HepG2 (cell line): ENCODE measurements at regions not wholly inside any gene's neighbourhood (a gene's known extent, or its start where the extent isn't known, plus 50 kb on each side); places are given as distances from the start of the nearest gene placed in this dataset.

Experiments
- ATAC-seq: fragments of 200-7000 bp; cut with Tn5 transposase; 3 replicates; pipeline ENCODE4 v1.9.1; 2020; ENCODE audit warnings: mild to moderate bottlenecking, moderate library complexity
- BruUV-seq: library from RNA; stranded (reverse); fragments of 400-500 nt; replicated peaks from 2 replicates; lab custom pipeline; 2021; lab: Mats Ljungman, UMichigan
- CTCF ChIA-PET: fragments of 300-600 bp; formaldehyde crosslinking; extraction: SDS; loops from one replicate; lab custom pipeline; 2021; ENCODE audit warnings: low total read pairs, inconsistent platforms, low intra/inter-chr PET ratio; lab: Yijun Ruan, JAX
- POLR2A ChIA-PET: fragments of 350-600 bp; sonication (Branson Sonifier 250); formaldehyde crosslinking; loops from one replicate; lab custom pipeline; 2020; ENCODE audit warnings: antibody characterized with exemption, inconsistent platforms; lab: Yijun Ruan, JAX
- DNase-seq: peaks from one replicate; pipeline ENCODE4 v3.0.0-alpha.2; 2015; ENCODE audit warnings: low spot score
- FAIRE-seq: peaks from 3 replicates; lab custom pipeline; 2011; peaks lifted over from hg19 to GRCh38; lab: Jason Lieb, UNC
- H2AFZ ChIP-seq: one replicate; pipeline ENCODE4 v1.6.1; 2011; ENCODE audit warnings: low read length, inconsistent platforms
- H3K27ac ChIP-seq: fragments of 300-600 bp; 3 replicates; pipeline ENCODE4 v1.8.0; 2011; ENCODE audit warnings: mixed run types, mild to moderate bottlenecking, mixed read lengths, low read length, inconsistent platforms; ENCODE audit not compliant: insufficient read depth; ENCODE audit errors: extremely low read length
- H3K27me3 ChIP-seq, 2 experiments: fragments of 200-600 bp in 1 of 2; 2 replicates in 1 of 2; 3 replicates in 1 of 2; pipeline versions ENCODE4 v1.6.0 to v1.8.0; 2011; ENCODE audit warnings: low read length in 2 of 2, mild to moderate bottlenecking in 2 of 2, moderate library complexity in 2 of 2, inconsistent platforms in 1 of 2; ENCODE audit not compliant: insufficient read depth in 2 of 2, control insufficient read depth in 1 of 2
- H3K36me3 ChIP-seq, 2 experiments: fragments of 200-600 bp in 1 of 2; replicated peaks in 1 of 2; 2 replicates in 1 of 2; 3 replicates in 1 of 2; pipeline versions ENCODE4 v1.5.1 to v1.8.0; 2011; ENCODE audit warnings: low read length in 2 of 2, inconsistent platforms in 1 of 2; ENCODE audit not compliant: insufficient read depth in 2 of 2, control insufficient read depth in 1 of 2
- H3K4me1 ChIP-seq: 2 replicates; pipeline ENCODE4 v1.5.1; 2012; ENCODE audit warnings: low read length, inconsistent platforms; ENCODE audit not compliant: insufficient read depth
- H3K4me2 ChIP-seq: 2 replicates; pipeline ENCODE4 v1.6.0; 2011; ENCODE audit warnings: low read depth, low read length, inconsistent platforms
- H3K4me3 ChIP-seq, 3 experiments: fragments of 200-600 bp in 1 of 3; sonication (generic), shearing (Covaris generic) in 1 of 3; replicated peaks in 1 of 3; 2 replicates each; pipeline ENCODE4 v1.5.1; 2011 to 2016; ENCODE audit warnings: low read length in 3 of 3, inconsistent platforms in 2 of 3, low read depth in 2 of 3, mild to moderate bottlenecking in 2 of 3, control low read depth in 1 of 3, mixed read lengths in 1 of 3; ENCODE audit not compliant: insufficient read depth in 1 of 3
- H3K79me2 ChIP-seq: one replicate; pipeline ENCODE4 v1.6.1; 2011; ENCODE audit warnings: low read length, inconsistent platforms; ENCODE audit not compliant: insufficient read depth
- H3K9ac ChIP-seq: 2 replicates; pipeline ENCODE4 v1.6.0; 2011; ENCODE audit warnings: mild to moderate bottlenecking, low read depth, low read length, inconsistent platforms; ENCODE audit not compliant: insufficient read depth
- H3K9me3 ChIP-seq: 2 replicates; pipeline ENCODE4 v1.5.1; 2012; ENCODE audit warnings: mild to moderate bottlenecking, low read length
- H4K20me1 ChIP-seq: 2 replicates; pipeline ENCODE4 v1.6.0; 2011; ENCODE audit warnings: inconsistent platforms, mild to moderate bottlenecking, low read length, moderate library complexity; ENCODE audit not compliant: insufficient read depth
- BRD4 ChIP-seq: sonication (generic); formaldehyde crosslinking; IDR thresholded peaks from 2 replicates; pipeline ENCODE4 v1.4.0; 2020; ENCODE audit warnings: missing genetic modification reagents
- CSRNP2 ChIP-seq: sonication (generic); formaldehyde crosslinking; conservative IDR thresholded peaks from 2 replicates; pipeline ENCODE4 v1.8.0; 2022; ENCODE audit warnings: low read depth, missing genetic modification reagents
- ETV6 ChIP-seq: sonication (generic); formaldehyde crosslinking; conservative IDR thresholded peaks from 2 replicates; pipeline ENCODE4 v1.4.0; 2020; ENCODE audit warnings: missing genetic modification reagents
- NFE2L1 ChIP-seq: sonication (generic); formaldehyde crosslinking; IDR thresholded peaks from 2 replicates; pipeline ENCODE4 v1.4.0; 2020; ENCODE audit warnings: missing genetic modification reagents, mild to moderate bottlenecking, borderline replicate concordance
- NR0B2 ChIP-seq: sonication (generic); formaldehyde crosslinking; IDR thresholded peaks from 2 replicates; pipeline ENCODE4 v1.4.0; 2020; ENCODE audit warnings: mild to moderate bottlenecking, missing genetic modification reagents
- PHB2 ChIP-seq: fragments of 450-650 bp; IDR thresholded peaks from 2 replicates; pipeline ENCODE4 v1.6.1; 2018; ENCODE audit not compliant: partially characterized antibody
- ZNF317 ChIP-seq: sonication (generic); formaldehyde crosslinking; IDR thresholded peaks from 2 replicates; pipeline ENCODE4 v1.5.0; 2020; ENCODE audit warnings: mild to moderate bottlenecking, missing genetic modification reagents
- WGBS: methylation state at CpG from one replicate; pipeline ENCODE4 v1.1.6; 2017; ENCODE audit warnings: low lambda C conversion rate; 5-methylcytosine and 5-hydroxymethylcytosine counted together
- in situ Hi-C: cut with HindIII; loops from 2 replicates; pipeline ENCODE4 v1.10.0; 2017; ENCODE audit warnings: low pct_unique_long_range_greater_than_20kb; ENCODE audit not compliant: extremely low pct_ligation_motif_present
- intact Hi-C: fragments of 100-400 bp; cut with micrococcal nuclease; formaldehyde crosslinking; loops from one replicate; pipeline ENCODE4 v1.10.0; 2022; ENCODE audit not compliant: unreplicated experiment

GRCh38 chr1:5519366-5520135 lies 472.7 kb downstream of the NPHP4 start:
- 22% methylated on average over 9 of the region's 10 CpGs for WGBS
- no peak for FAIRE-seq
- no peaks in the 10 kb centered on the region; a peak in 1 of 5 replicates for H3K27me3 ChIP-seq
- intact Hi-C loops (no loop called here), in situ Hi-C loops (no loop called here)
- ChIA-PET CTCF (no interaction called here), POLR2A (no interaction called here)
- H3K9me3 ChIP-seq = no peaks in the 10 kb centered on the region
- no peak overlapping the region for H3K4me3 ChIP-seq
- BruUV-seq = no TSS peak
- H2AFZ ChIP-seq = no peak overlapping the region
- H3K27ac ChIP-seq = no peak overlapping the region
- no peaks in the 10 kb centered on the region for H3K36me3 ChIP-seq
- ATAC-seq = no peak
- no peak for TF ChIP-seq NR0B2 (CRISPR knock-in tag)
- TF ChIP-seq NFE2L1 (CRISPR knock-in tag) = no peak
- no peak for TF ChIP-seq ETV6 (CRISPR knock-in tag)
- TF ChIP-seq CSRNP2 = no peak
- TF ChIP-seq ZNF317 (CRISPR knock-in tag) = no peak
- no peak for TF ChIP-seq BRD4 (CRISPR knock-in tag)
- TF ChIP-seq PHB2 = no peak
- no peaks in the 10 kb centered on the region for H3K4me1 ChIP-seq
- H3K9ac ChIP-seq = no peak overlapping the region
- no peak for DNase-seq
- H3K79me2 ChIP-seq = no peaks in the 10 kb centered on the region
- H4K20me1 ChIP-seq = no peaks in the 10 kb centered on the region
- no peak overlapping the region for H3K4me2 ChIP-seq
